Neural crest cell (in vitro differentiated cells): ENCODE measurements at regions not wholly inside any gene's neighbourhood (a gene's known extent, or its start where the extent isn't known, plus 50 kb on each side); places are given as distances from the start of the nearest gene placed in this dataset.
"Not testable (repeated sequence)": the region's sequence is repeated elsewhere in the genome, so short reads cannot be mapped to it uniquely, and the experiment has no call there.

Experiments
- DNase-seq: peaks from one replicate; pipeline ENCODE4 v3.0.0; 2021; ENCODE audit warnings: low read depth, mixed read lengths, low spot score
- H3K27ac Mint-ChIP-seq: one replicate; pipeline ENCODE4 v1.8.0; 2021; ENCODE audit warnings: mild to moderate bottlenecking, mixed read lengths; ENCODE audit not compliant: unreplicated experiment
- H3K27me3 Mint-ChIP-seq: 2 replicates; pipeline ENCODE4 v1.8.0; 2021; ENCODE audit warnings: low read depth, mild to moderate bottlenecking, mixed read lengths
- H3K36me3 Mint-ChIP-seq: 2 replicates; pipeline ENCODE4 v1.8.0; 2021; ENCODE audit warnings: low read depth, mild to moderate bottlenecking, mixed read lengths
- H3K4me1 Mint-ChIP-seq: 2 replicates; pipeline ENCODE4 v1.8.0; 2021; ENCODE audit warnings: mixed read lengths
- H3K4me3 Mint-ChIP-seq: one replicate; pipeline ENCODE4 v1.8.0; 2021; ENCODE audit warnings: mild to moderate bottlenecking, mixed read lengths
- H3K9me3 Mint-ChIP-seq: 2 replicates; pipeline ENCODE4 v1.8.0; 2021; ENCODE audit warnings: mixed read lengths

- not testable (repeated sequence) for H3K4me1 Mint-ChIP-seq, DNase-seq, H3K27ac Mint-ChIP-seq, H3K9me3 Mint-ChIP-seq, H3K36me3 Mint-ChIP-seq, H3K4me3 Mint-ChIP-seq, H3K27me3 Mint-ChIP-seq
Observed at GRCh38 chr14:19168261-19168660, 201.0 kb downstream of the POTEM start.

- not testable (repeated sequence) for H3K27ac Mint-ChIP-seq, DNase-seq, H3K4me3 Mint-ChIP-seq, H3K9me3 Mint-ChIP-seq, H3K4me1 Mint-ChIP-seq, H3K36me3 Mint-ChIP-seq, H3K27me3 Mint-ChIP-seq
Observed at GRCh38 chr14:19169561-19170362, 202.5 kb downstream of the POTEM start.

GRCh38 chr14:19172745-19173144, 205.5 kb downstream of the POTEM start:
- H3K36me3 Mint-ChIP-seq, DNase-seq, H3K27me3 Mint-ChIP-seq, H3K4me1 Mint-ChIP-seq, H3K9me3 Mint-ChIP-seq, H3K27ac Mint-ChIP-seq, H3K4me3 Mint-ChIP-seq: not testable (repeated sequence)

- H3K9me3 Mint-ChIP-seq, H3K36me3 Mint-ChIP-seq, DNase-seq, H3K27ac Mint-ChIP-seq, H3K27me3 Mint-ChIP-seq, H3K4me1 Mint-ChIP-seq, H3K4me3 Mint-ChIP-seq: not testable (repeated sequence)
Observed at GRCh38 chr14:19173188-19173587, 206.0 kb downstream of the POTEM start.

GRCh38 chr14:19177435-19177834, 210.2 kb downstream of the POTEM start:
- H3K27me3 Mint-ChIP-seq, DNase-seq: not testable (repeated sequence)
- H3K9me3 Mint-ChIP-seq = peaks cover 11% of the 10 kb centered on the region

GRCh38 chr14:19180297-19180696, 213.1 kb downstream of the POTEM start:
- not testable (repeated sequence) for H3K27ac Mint-ChIP-seq, H3K9me3 Mint-ChIP-seq, H3K4me3 Mint-ChIP-seq, H3K36me3 Mint-ChIP-seq, H3K4me1 Mint-ChIP-seq, DNase-seq, H3K27me3 Mint-ChIP-seq

More at GRCh38 chr14:19177435-19177834, 210.2 kb downstream of the POTEM start:
- H3K4me1 Mint-ChIP-seq, H3K36me3 Mint-ChIP-seq, H3K27ac Mint-ChIP-seq, H3K4me3 Mint-ChIP-seq: not testable (repeated sequence)

GRCh38 chr14:19180881-19181280, 213.6 kb downstream of the POTEM start:
- H3K36me3 Mint-ChIP-seq, H3K4me3 Mint-ChIP-seq: not testable (repeated sequence)

GRCh38 chr14:19195146-19195545, 227.9 kb downstream of the POTEM start:
- H3K4me1 Mint-ChIP-seq, DNase-seq: not testable (repeated sequence)

More at GRCh38 chr14:19180881-19181280, 213.6 kb downstream of the POTEM start:
- H3K9me3 Mint-ChIP-seq, H3K4me1 Mint-ChIP-seq, H3K27me3 Mint-ChIP-seq, H3K27ac Mint-ChIP-seq, DNase-seq: not testable (repeated sequence)

GRCh38 chr14:19197488-19198234, 230.4 kb downstream of the POTEM start:
- H3K36me3 Mint-ChIP-seq, H3K27me3 Mint-ChIP-seq, H3K4me3 Mint-ChIP-seq, H3K27ac Mint-ChIP-seq, H3K9me3 Mint-ChIP-seq, DNase-seq, H3K4me1 Mint-ChIP-seq: not testable (repeated sequence)

More at GRCh38 chr14:19195146-19195545, 227.9 kb downstream of the POTEM start:
- H3K9me3 Mint-ChIP-seq, H3K4me3 Mint-ChIP-seq, H3K36me3 Mint-ChIP-seq, H3K27me3 Mint-ChIP-seq, H3K27ac Mint-ChIP-seq: not testable (repeated sequence)

GRCh38 chr14:19198341-19198740, 231.1 kb downstream of the POTEM start:
- DNase-seq, H3K27me3 Mint-ChIP-seq, H3K4me1 Mint-ChIP-seq, H3K9me3 Mint-ChIP-seq, H3K36me3 Mint-ChIP-seq, H3K4me3 Mint-ChIP-seq, H3K27ac Mint-ChIP-seq: not testable (repeated sequence)

- not testable (repeated sequence) for H3K4me1 Mint-ChIP-seq, H3K36me3 Mint-ChIP-seq, H3K9me3 Mint-ChIP-seq, H3K4me3 Mint-ChIP-seq, H3K27me3 Mint-ChIP-seq, DNase-seq, H3K27ac Mint-ChIP-seq
Observed at GRCh38 chr14:19201394-19202052, 232.6 kb downstream of the POTEG start.

GRCh38 chr14:19202053-19202442, 232.1 kb downstream of the POTEG start:
- not testable (repeated sequence) for H3K4me3 Mint-ChIP-seq, DNase-seq, H3K36me3 Mint-ChIP-seq, H3K4me1 Mint-ChIP-seq, H3K27ac Mint-ChIP-seq, H3K27me3 Mint-ChIP-seq, H3K9me3 Mint-ChIP-seq

GRCh38 chr14:19203250-19203972, 230.7 kb downstream of the POTEG start:
- not testable (repeated sequence) for H3K36me3 Mint-ChIP-seq, H3K4me3 Mint-ChIP-seq, H3K4me1 Mint-ChIP-seq, H3K9me3 Mint-ChIP-seq, H3K27me3 Mint-ChIP-seq, H3K27ac Mint-ChIP-seq, DNase-seq
